Epithelial cell of proximal tubule (primary cell): ENCODE measurements at regions not wholly inside any gene's neighbourhood (a gene's known extent, or its start where the extent isn't known, plus 50 kb on each side); places are given as distances from the start of the nearest gene placed in this dataset.

Experiments used
- DNase-seq: peaks from one replicate; pipeline ENCODE4 v3.0.0-alpha.2; 2011; ENCODE audit warnings: low read depth
- H3K4me3 ChIP-seq: 2 replicates; pipeline ENCODE4 v1.5.1; 2011; ENCODE audit warnings: low read depth, mild to moderate bottlenecking, low read length
- TF ChIP-seq, protein P1 (sequence below): conservative IDR thresholded peaks from 2 replicates; pipeline ENCODE4 v1.5.1; 2012; ENCODE audit warnings: low read depth, mild to moderate bottlenecking, low read length

DNA sequence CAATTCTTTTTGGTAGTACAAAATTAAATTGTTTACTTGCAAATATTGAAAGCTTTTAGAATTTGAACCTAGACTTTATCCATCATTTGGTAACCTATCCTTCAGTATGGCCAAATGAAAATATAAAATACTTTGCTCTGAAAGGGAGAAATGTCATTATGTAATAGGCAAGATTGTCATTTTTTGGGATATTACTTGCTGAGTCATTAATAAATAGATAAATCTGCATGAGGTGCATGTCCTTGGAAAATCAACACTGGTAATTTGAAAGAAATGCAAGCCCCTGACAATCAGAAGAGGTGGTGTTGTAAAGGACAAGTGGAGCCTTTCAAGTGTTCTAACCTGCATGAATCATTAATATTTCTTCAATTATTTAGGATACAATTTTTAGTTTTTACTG, 231.8 kb upstream of the CCNG1 start:
- TF ChIP-seq, protein P1, sequence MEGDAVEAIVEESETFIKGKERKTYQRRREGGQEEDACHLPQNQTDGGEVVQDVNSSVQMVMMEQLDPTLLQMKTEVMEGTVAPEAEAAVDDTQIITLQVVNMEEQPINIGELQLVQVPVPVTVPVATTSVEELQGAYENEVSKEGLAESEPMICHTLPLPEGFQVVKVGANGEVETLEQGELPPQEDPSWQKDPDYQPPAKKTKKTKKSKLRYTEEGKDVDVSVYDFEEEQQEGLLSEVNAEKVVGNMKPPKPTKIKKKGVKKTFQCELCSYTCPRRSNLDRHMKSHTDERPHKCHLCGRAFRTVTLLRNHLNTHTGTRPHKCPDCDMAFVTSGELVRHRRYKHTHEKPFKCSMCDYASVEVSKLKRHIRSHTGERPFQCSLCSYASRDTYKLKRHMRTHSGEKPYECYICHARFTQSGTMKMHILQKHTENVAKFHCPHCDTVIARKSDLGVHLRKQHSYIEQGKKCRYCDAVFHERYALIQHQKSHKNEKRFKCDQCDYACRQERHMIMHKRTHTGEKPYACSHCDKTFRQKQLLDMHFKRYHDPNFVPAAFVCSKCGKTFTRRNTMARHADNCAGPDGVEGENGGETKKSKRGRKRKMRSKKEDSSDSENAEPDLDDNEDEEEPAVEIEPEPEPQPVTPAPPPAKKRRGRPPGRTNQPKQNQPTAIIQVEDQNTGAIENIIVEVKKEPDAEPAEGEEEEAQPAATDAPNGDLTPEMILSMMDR, result no peak
- H3K4me3 ChIP-seq, result no peak overlapping the region
- DNase-seq, result no peak

DNA sequence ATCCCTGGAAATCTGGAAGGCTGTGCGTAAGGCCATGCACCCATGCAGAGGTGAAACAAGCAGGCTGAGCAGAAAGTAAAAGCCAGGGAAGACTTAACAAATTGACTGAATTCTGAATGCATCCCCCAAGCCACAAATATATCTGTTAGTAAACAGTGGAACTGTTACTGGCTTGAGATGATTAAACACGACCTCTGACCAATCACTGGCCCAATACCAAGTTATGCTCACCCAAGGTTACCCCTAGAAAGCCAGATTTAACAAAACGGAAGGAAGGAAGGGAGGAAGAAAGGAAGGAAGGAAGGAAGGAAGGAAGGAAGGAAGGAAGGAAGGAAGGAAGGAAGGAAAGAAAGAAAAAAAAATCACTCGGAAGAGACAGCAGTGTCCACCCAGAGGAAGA, 215.8 kb upstream of the CCNG1 start:
- TF ChIP-seq, protein P1, result no peak
- DNase-seq, result no peak
- H3K4me3 ChIP-seq, result no peak overlapping the region

DNA sequence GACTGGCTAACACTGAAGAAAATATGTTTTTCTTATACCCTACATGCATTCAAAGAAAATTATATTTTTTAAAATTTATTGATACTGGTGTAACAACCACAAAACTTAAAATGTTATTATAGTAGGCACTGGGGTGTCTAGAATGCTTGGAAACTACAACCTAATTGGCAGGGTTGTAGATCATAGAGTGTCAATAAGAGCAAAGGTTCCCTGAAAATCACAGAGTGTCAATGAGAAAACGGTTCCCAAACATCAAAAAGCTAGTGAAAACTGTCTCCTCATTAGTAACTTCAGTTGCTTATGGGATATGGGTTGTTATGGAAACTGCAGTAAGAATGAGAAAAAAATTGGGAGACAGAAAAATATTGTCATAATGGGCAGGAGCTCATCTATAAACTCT, 214.4 kb upstream of the CCNG1 start:
- TF ChIP-seq, protein P1, result no peak
- no peak overlapping the region for H3K4me3 ChIP-seq
- DNase-seq, result no peak

DNA sequence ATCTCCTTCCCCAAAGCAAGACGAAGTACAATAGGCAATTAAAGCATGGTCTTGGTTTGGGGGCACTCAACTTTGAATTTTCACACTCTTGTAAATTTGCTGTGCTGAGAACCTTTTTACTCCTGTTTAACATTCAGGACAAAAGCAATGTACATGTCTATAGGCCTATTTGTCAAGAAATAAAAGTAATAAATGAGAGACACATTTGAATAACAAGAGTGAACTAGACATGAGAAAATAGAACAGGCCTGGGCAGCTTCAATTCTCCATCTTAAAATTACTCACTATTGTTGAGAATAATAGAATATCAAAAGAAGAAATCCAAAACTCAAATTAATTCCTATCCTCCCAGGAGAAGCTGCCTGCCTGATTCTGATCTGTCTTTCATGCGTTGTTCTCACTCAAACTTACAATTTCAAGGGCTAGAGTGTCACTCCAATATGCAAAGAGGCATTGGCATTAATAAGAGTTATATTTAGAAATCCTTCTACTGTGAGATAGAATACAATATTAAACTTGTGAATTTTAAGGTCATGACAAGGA, 192.9 kb upstream of the CCNG1 start:
- no peak for DNase-seq
- TF ChIP-seq, protein P1, result no peak
- no peak overlapping the region for H3K4me3 ChIP-seq

DNA sequence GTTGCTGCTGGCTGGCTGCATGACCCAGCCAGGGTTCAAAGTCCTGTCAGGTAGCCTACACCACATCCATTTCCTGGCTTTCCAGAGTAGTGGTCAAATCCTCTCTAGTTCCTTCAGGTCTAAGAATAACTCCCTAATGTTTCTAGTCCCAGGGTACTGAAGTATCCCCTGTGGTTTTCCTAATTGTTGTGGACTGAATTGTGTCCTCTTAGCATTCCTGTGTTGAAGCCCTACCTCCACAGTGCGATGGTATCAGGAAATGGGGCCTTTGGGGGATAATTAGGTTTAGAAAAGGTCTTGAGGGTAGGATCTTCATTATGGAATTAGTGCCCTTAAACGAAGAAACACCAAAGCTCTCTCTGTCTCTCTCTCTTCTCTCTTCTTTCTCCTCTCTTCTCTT, 191.8 kb upstream of the CCNG1 start:
- TF ChIP-seq, protein P1, result no peak
- H3K4me3 ChIP-seq, result no peak overlapping the region
- no peak for DNase-seq

DNA sequence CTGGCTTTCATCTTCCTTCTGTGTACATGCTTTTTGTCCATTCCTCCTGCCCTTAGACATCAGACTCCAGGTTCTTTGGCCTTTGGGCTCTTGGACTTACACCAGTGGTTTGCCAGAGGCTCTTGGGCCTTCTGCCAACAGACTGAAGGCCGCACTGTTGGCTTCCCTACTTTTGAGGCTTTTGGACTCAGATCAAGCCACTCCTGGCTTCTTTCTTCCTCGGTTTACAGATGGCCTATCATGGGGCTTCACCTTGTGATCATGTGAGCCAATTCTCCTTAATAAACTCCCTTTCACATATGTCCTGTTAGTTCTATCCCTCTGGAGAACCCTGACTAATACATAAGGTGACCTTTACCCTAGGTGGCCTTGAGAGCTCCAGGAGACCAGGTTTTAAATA, 189.1 kb upstream of the CCNG1 start:
- TF ChIP-seq, protein P1, result no peak
- DNase-seq, result no peak
- H3K4me3 ChIP-seq, result no peak overlapping the region

DNA sequence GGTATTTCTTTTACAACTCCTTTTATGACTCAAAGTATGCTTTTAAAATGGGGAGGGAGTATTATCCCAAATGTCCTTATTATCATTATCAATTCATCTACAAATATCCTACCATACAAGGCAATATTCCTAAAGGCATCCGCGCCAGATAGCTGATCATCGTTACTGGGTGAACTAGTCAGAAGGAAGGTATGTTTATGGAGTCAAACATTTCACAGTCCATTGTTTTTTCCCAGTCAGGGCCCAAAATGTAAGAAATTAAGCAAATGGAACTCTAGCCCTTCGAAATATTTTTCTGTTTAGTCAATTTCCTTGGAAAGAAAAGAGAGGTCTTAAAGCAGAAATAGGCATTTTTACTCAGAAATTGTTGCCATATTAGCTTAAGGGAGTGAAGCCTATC, 188.5 kb upstream of the CCNG1 start:
- no peak overlapping the region for H3K4me3 ChIP-seq
- TF ChIP-seq, protein P1, result no peak
- DNase-seq, result no peak
